H1 (cell line): ENCODE measurements at regions not wholly inside any gene's neighbourhood (a gene's known extent, or its start where the extent isn't known, plus 50 kb on each side); places are given as distances from the start of the nearest gene placed in this dataset.
A peak's percentile ranks its signal among the peaks of the same experiment; 100 is the strongest.
"Not testable (repeated sequence)": the region's sequence is repeated elsewhere in the genome, so short reads cannot be mapped to it uniquely, and the experiment has no call there.

Experiments
- CTCF ChIA-PET: fragments of 300-600 bp; sonication (Branson Sonifier 250); formaldehyde crosslinking; loops from one replicate; lab custom pipeline; 2021; ENCODE audit not compliant: partially characterized antibody; lab: Charles Lee
- POLR2A ChIA-PET: fragments of 300-600 bp; sonication (Branson Sonifier 250); formaldehyde crosslinking; loops from one replicate; lab custom pipeline; 2021; ENCODE audit warnings: inconsistent platforms; ENCODE audit not compliant: partially characterized antibody; lab: Charles Lee
- DNase-seq, 2 experiments: peaks; one replicate each; pipeline versions ENCODE4 v3.0.0 to v3.0.0-alpha.2; 2010 to 2022; ENCODE audit warnings: low spot score in 2 of 2, low read depth in 1 of 2, mixed read lengths in 1 of 2
- FAIRE-seq: peaks from 2 replicates; lab custom pipeline; 2011; peaks lifted over from hg19 to GRCh38; lab: Jason Lieb, UNC
- H2AFZ ChIP-seq: 2 replicates; pipeline ENCODE4 v1.8.1; 2012; ENCODE audit warnings: low read length, inconsistent platforms
- H2AK5ac ChIP-seq: 2 replicates; pipeline ENCODE4 v1.6.1; 2013; ENCODE audit warnings: low read depth, low read length
- H2BK120ac ChIP-seq: replicated peaks from 2 replicates; pipeline ENCODE3; 2013; ENCODE audit warnings: low read depth, low read length, inconsistent platforms
- H2BK12ac ChIP-seq: 2 replicates; pipeline ENCODE4 v1.6.1; 2013; ENCODE audit warnings: low read depth, low read length
- H2BK15ac ChIP-seq: 2 replicates; pipeline ENCODE4 v1.6.1; 2013; ENCODE audit warnings: low read length
- H2BK20ac ChIP-seq: 2 replicates; pipeline ENCODE4 v1.6.1; 2013; ENCODE audit warnings: low read length
- H2BK5ac ChIP-seq: 2 replicates; pipeline ENCODE4 v1.6.1; 2013; ENCODE audit warnings: low read depth, low read length
- H3K14ac ChIP-seq: 2 replicates; pipeline ENCODE4 v1.6.1; 2013; ENCODE audit warnings: inconsistent platforms; ENCODE audit not compliant: insufficient read length
- H3K18ac ChIP-seq: 2 replicates; pipeline ENCODE4 v1.6.1; 2013; ENCODE audit warnings: low read length; ENCODE audit errors: extremely low read depth
- H3K23ac ChIP-seq: 2 replicates; pipeline ENCODE4 v1.6.1; 2013; ENCODE audit warnings: inconsistent platforms; ENCODE audit not compliant: insufficient read length
- H3K23me2 ChIP-seq: 2 replicates; pipeline ENCODE4 v1.6.1; 2013; ENCODE audit warnings: low read depth, low read length
- H3K27ac ChIP-seq: 2 replicates; pipeline ENCODE4 v1.6.1; 2011; ENCODE audit warnings: low read depth, low read length, inconsistent platforms
- H3K27me3 ChIP-seq, 4 experiments: replicated peaks in 1 of 4; 1 replicate in 1 of 4; 2 replicates in 3 of 4; pipeline versions ENCODE4 v1.6.1 to v1.8.1; 2011 to 2013; ENCODE audit warnings: low read length in 3 of 4, mild to moderate bottlenecking in 3 of 4, inconsistent platforms in 2 of 4, mixed read lengths in 2 of 4, moderate library complexity in 1 of 4; ENCODE audit not compliant: control insufficient read depth in 3 of 4, insufficient read depth in 3 of 4; ENCODE audit errors: extremely low read depth in 1 of 4
- H3K36me3 ChIP-seq, 4 experiments: 2 replicates each; pipeline versions ENCODE4 v1.6.1 to v1.8.1; 2011 to 2013; ENCODE audit warnings: mild to moderate bottlenecking in 4 of 4, low read length in 3 of 4, moderate library complexity in 2 of 4, control low read depth in 1 of 4, inconsistent platforms in 1 of 4; ENCODE audit not compliant: insufficient read depth in 4 of 4, control insufficient read depth in 2 of 4
- H3K4ac ChIP-seq: replicated peaks from 2 replicates; pipeline ENCODE3; 2013; ENCODE audit warnings: low read length, low read depth, mixed read lengths, inconsistent platforms; ENCODE audit not compliant: insufficient read length
- H3K4me1 ChIP-seq, 4 experiments: replicated peaks in 1 of 4; 1 replicate in 1 of 4; 2 replicates in 3 of 4; pipeline versions ENCODE4 v1.6.1 to v1.8.1; 2011 to 2013; ENCODE audit warnings: low read length in 3 of 4, inconsistent platforms in 2 of 4, mixed read lengths in 1 of 4; ENCODE audit not compliant: insufficient read depth in 4 of 4, control insufficient read depth in 3 of 4
- H3K4me2 ChIP-seq, 2 experiments: 2 replicates each; pipeline versions ENCODE4 v1.6.1 to v1.8.1; 2011 to 2013; ENCODE audit warnings: low read depth in 2 of 2, low read length in 2 of 2, control low read depth in 1 of 2, inconsistent platforms in 1 of 2, mild to moderate bottlenecking in 1 of 2; ENCODE audit not compliant: insufficient read depth in 1 of 2
- H3K4me3 ChIP-seq, 4 experiments: fragments of 200-600, 300-600 bp in 1 of 4; sonication (generic), shearing (Covaris generic), sonication (Bioruptor Twin) in 1 of 4; 2 replicates each; pipeline versions ENCODE4 v1.5.1 to v1.8.1; 2011 to 2016; ENCODE audit warnings: low read length in 4 of 4, low read depth in 3 of 4, control low read depth in 2 of 4, inconsistent platforms in 2 of 4, mild to moderate bottlenecking in 2 of 4, mixed read lengths in 1 of 4, moderate library complexity in 1 of 4; ENCODE audit not compliant: insufficient read depth in 2 of 4; ENCODE audit errors: extremely low read depth in 1 of 4
- H3K56ac ChIP-seq: replicated peaks from 2 replicates; pipeline ENCODE3; 2013; ENCODE audit warnings: low read depth, mild to moderate bottlenecking, mixed read lengths, low read length, inconsistent platforms; ENCODE audit not compliant: insufficient read length
- H3K79me1 ChIP-seq: 2 replicates; pipeline ENCODE4 v1.6.1; 2013; ENCODE audit warnings: low read depth, low read length, control low read depth
- H3K79me2 ChIP-seq, 2 experiments: 2 replicates each; pipeline versions ENCODE4 v1.6.1 to v1.8.1; 2012 to 2013; ENCODE audit warnings: low read length in 2 of 2, mild to moderate bottlenecking in 2 of 2, inconsistent platforms in 1 of 2; ENCODE audit not compliant: insufficient read depth in 2 of 2, control insufficient read depth in 1 of 2
- H3K9ac ChIP-seq, 4 experiments: replicated peaks in 1 of 4; 1 replicate in 1 of 4; 2 replicates in 3 of 4; pipeline versions ENCODE4 v1.6.1 to v1.8.1; 2011 to 2013; ENCODE audit warnings: low read depth in 3 of 4, low read length in 3 of 4, control low read depth in 2 of 4, mild to moderate bottlenecking in 2 of 4, moderate library complexity in 2 of 4, inconsistent platforms in 1 of 4; ENCODE audit errors: extremely low read depth in 1 of 4
- H3K9me3 ChIP-seq, 2 experiments: 2 replicates each; pipeline versions ENCODE4 v1.6.1 to v1.8.1; 2012 to 2013; ENCODE audit warnings: mild to moderate bottlenecking in 2 of 2, moderate library complexity in 2 of 2, control low read depth in 1 of 2, inconsistent platforms in 1 of 2, low read depth in 1 of 2, low read length in 1 of 2, mixed read lengths in 1 of 2; ENCODE audit not compliant: insufficient read depth in 2 of 2
- H4K20me1 ChIP-seq, 2 experiments: replicated peaks in 1 of 2; 2 replicates each; pipeline versions ENCODE3 to v1.8.1; 2011 to 2013; ENCODE audit warnings: inconsistent platforms in 2 of 2, low read length in 2 of 2, mild to moderate bottlenecking in 1 of 2; ENCODE audit not compliant: insufficient read depth in 2 of 2, control insufficient read depth in 1 of 2
- H4K5ac ChIP-seq: 2 replicates; pipeline ENCODE4 v1.6.1; 2013; ENCODE audit warnings: low read length, low read depth, mixed read lengths, inconsistent platforms; ENCODE audit not compliant: insufficient read length
- H4K8ac ChIP-seq: 2 replicates; pipeline ENCODE4 v1.8.0; 2013; ENCODE audit warnings: mild to moderate bottlenecking, moderate library complexity, low read length, inconsistent platforms; ENCODE audit not compliant: insufficient read depth; ENCODE audit errors: extremely low read depth
- H4K91ac ChIP-seq: replicated peaks from 2 replicates; pipeline ENCODE3; 2013; ENCODE audit warnings: low read length, mixed read lengths, inconsistent platforms; ENCODE audit not compliant: insufficient read length
- E2F6 ChIP-seq: IDR thresholded peaks from 2 replicates; pipeline ENCODE4 v1.6.1; 2012; ENCODE audit warnings: inconsistent platforms
- KDM4A ChIP-seq: IDR thresholded peaks from one replicate; pipeline ENCODE4 v1.7.1; 2012; ENCODE audit warnings: low read depth, mild to moderate bottlenecking, moderate library complexity, low read length, inconsistent platforms; ENCODE audit not compliant: severe bottlenecking
- MAX ChIP-seq: IDR thresholded peaks from 2 replicates; pipeline ENCODE4 v1.6.1; 2012; ENCODE audit warnings: inconsistent platforms
- PHF8 ChIP-seq: fragments of 200-600 bp; sonication (generic); conservative IDR thresholded peaks from 2 replicates; pipeline ENCODE4 v1.7.1; 2012; ENCODE audit warnings: low read depth, mild to moderate bottlenecking, inconsistent platforms, low read length, moderate library complexity
- POLR2A ChIP-seq, 2 experiments: IDR thresholded peaks; 1 replicate in 1 of 2; 2 replicates in 1 of 2; pipeline ENCODE4 v1.6.1; 2011; ENCODE audit warnings: low read depth in 2 of 2, low read length in 2 of 2, mild to moderate bottlenecking in 2 of 2; ENCODE audit errors: control extremely low read depth in 1 of 2
- POLR2AphosphoS5 ChIP-seq: IDR thresholded peaks from 2 replicates; pipeline ENCODE4 v1.6.1; 2011; ENCODE audit warnings: low read depth, low read length
- TAF1 ChIP-seq: IDR thresholded peaks from 2 replicates; pipeline ENCODE4 v1.6.1; 2011; ENCODE audit warnings: mild to moderate bottlenecking, low read depth, low read length
- TBP ChIP-seq: IDR thresholded peaks from 2 replicates; pipeline ENCODE4 v1.6.1; 2011; ENCODE audit warnings: low read depth, low read length, improper control_type of control experiment
- WGBS, 2 experiments: shearing (Covaris generic) in 1 of 2; methylation state at CpG; one replicate each; pipeline versions ENCODE4 v1.1.6 to v1.1.7; 2013 to 2015; ENCODE audit warnings: low lambda C conversion rate in 2 of 2, mixed read lengths in 2 of 2, inconsistent platforms in 1 of 2, low coverage in 1 of 2, missing lambda C conversion rate in 1 of 2; ENCODE audit not compliant: insufficient replicate concordance in 2 of 2, insufficient coverage in 1 of 2, insufficient read length in 1 of 2; ENCODE audit errors: extremely low coverage in 1 of 2, missing lambda C conversion rate in 1 of 2; 5-methylcytosine and 5-hydroxymethylcytosine counted together

- H2AK5ac ChIP-seq, CTCF ChIA-PET, H3K9me3 ChIP-seq, H4K91ac ChIP-seq, H2BK5ac ChIP-seq, H3K79me2 ChIP-seq, H3K27me3 ChIP-seq, H2BK120ac ChIP-seq, H2BK20ac ChIP-seq, H3K36me3 ChIP-seq, H3K56ac ChIP-seq, H4K20me1 ChIP-seq, H3K18ac ChIP-seq, H3K23me2 ChIP-seq, H2AFZ ChIP-seq, H3K14ac ChIP-seq, H2BK15ac ChIP-seq, FAIRE-seq, H3K4ac ChIP-seq, H3K23ac ChIP-seq, H3K79me1 ChIP-seq, H2BK12ac ChIP-seq, H3K4me1 ChIP-seq: not testable (repeated sequence)
- TF ChIP-seq KDM4A (peak; percentile 58), E2F6 (peak; percentile 37; the same call in 1 of the 2 replicates), TBP (peak; percentile 62; the same call in 1 of the 2 replicates), MAX (0 out of 2 replicates have a peak, but pooled peaks have one; percentile 9), POLR2AphosphoS5 (peak; percentile 81), PHF8 (peak; percentile 64), POLR2A (IDR thresholded peaks at IDR 0.05; ENCODE audit: control extremely low read depth in 1 of 2, low read depth in 2 of 2, low read length in 2 of 2) (peak in 1 of 2 experiments; percentile 77; a peak in 2 of 3 replicates), TAF1 (peak; percentile 80)
- Histone ChIP-seq H3K4me2 (peak overlapping the region; percentile 32 to 56; a peak in 3 of 4 replicates), H3K4me3 (peak overlapping the region; percentile 57 to 97 (median 65)), H3K9ac (peak overlapping the region; percentile 67 to 87 (median 68); a peak in 6 of 7 replicates), H4K8ac (peak overlapping the region; percentile 85; the same call in 1 of the 2 replicates), H4K5ac (peak overlapping the region; percentile 72), H3K27ac (peak overlapping the region; percentile 83)
- WGBS, 2 experiments: 1% methylated on average over 31 of the region's 96 CpGs; no CpG with 5 or more reads in 1 of the 2 experiments
- POLR2A ChIA-PET: interaction anchor here (0.7 to 1.4 kb wide), 3 partner anchors 12 to 100 kb away, joined by 3 read pairs; no protein-coding TSS in a partner anchor
- DNase-seq: peak in 1 of 2 experiments; percentile 86
Observed at GRCh38 chr16:22436823-22437652, 62.6 kb upstream of the CDR2 start.
